GM19452 (cell line): ENCODE measurements at regions not wholly inside any gene's neighbourhood (a gene's known extent, or its start where the extent isn't known, plus 50 kb on each side); places are given as distances from the start of the nearest gene placed in this dataset.
"Not testable (repeated sequence)": the region's sequence is repeated elsewhere in the genome, so short reads cannot be mapped to it uniquely, and the experiment has no call there.

Experiments
- ATAC-seq: cut with Tn5 transposase; IDR thresholded peaks from one replicate; pipeline ENCODE4 v1.9.1; 2021; ENCODE audit not compliant: unreplicated experiment

- no peak for ATAC-seq
These were observed 232.8 kb downstream of the TRIML1 start for GRCh38 chr4:188372058-188372457.

DNA sequence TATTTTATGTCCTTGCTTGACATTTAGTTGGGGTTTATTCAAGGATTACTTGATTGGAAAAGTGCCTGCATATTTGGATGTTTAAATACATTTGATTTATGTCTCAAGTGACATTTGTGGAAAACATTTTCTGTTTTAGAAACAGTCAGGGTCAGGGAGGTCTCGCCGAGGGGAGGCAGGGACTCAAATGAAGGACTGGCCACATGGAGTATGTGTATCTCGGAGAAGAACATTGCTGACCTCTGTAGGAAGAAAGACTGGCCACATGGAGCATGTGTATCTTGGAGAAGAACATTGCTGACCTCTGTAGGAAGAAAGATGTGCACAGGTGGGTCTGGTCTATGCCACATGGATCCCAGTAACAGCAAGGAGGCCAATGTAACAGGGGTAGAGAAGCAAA is 233.6 kb downstream of the TRIML1 start:
- no peak for ATAC-seq

DNA sequence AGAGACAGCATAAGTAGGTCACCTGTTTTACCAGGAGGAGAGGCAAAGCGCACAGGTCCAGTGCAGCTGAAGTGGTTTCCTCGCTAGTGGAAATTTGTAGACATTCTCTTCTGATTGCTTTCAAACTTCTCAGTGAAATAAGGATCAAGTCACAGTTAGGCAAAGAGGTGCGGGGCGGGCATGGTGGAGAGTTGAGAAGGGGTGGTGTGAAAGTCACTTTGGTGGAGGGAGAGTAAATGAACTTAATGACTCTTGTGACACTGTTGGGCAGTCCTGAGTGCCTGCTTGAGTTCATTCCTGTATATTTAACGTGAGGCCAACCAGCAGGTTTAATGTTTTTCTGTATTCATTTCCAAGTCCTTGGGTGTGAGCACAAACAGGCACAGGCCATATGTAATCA is 235.6 kb downstream of the TRIML1 start:
- no peak for ATAC-seq

DNA sequence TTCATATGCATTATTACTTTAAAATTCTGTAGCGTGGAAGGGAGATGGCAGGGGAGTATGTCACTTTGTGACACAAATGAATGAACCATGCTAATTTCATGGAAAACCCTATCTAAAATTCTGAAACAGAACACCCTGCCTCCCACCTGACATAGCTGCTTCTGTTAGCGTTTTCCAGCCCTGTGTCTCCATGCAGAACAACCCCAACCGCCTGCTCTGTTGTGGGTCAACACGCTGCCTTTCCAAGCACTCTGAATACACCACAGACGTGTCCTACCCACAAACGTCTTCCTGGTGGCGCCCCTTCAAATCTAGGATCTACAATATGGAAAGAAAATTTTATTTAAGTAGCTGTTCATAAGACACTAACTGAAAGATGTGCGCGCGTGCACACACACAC is 238.6 kb downstream of the TRIML1 start:
- no peak for ATAC-seq

- no peak for ATAC-seq
These were observed 243.9 kb downstream of the TRIML1 start for GRCh38 chr4:188383180-188383579.

DNA sequence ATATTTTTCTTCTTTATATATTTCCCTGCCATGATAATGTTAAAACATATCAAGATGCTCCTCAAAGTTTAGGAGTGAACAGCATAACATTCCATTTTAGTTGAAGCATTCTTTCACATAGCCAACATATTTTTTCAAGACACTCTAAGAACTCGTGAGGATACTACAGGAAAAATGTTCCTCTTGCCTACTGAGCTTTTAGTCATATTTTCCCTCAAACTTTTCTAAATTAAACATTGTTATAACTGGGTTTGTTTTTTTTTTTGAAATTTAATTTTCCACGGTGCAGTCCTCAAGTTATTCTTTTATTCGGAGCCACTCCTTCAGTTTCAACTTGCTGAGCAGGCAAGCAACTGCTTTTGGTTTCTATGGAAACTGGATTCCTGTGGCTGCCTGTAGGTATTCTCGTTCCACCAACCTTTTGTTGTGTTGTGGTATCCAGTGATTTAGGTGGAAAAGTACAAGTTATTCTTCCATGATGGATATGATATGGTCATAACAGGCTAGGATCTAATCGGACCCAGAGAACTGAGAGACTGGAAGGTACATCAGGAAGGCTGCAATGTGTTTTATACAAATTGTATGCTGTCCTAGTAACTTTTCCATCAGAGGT is 248.0 kb downstream of the TRIML1 start:
- ATAC-seq, result no peak

DNA sequence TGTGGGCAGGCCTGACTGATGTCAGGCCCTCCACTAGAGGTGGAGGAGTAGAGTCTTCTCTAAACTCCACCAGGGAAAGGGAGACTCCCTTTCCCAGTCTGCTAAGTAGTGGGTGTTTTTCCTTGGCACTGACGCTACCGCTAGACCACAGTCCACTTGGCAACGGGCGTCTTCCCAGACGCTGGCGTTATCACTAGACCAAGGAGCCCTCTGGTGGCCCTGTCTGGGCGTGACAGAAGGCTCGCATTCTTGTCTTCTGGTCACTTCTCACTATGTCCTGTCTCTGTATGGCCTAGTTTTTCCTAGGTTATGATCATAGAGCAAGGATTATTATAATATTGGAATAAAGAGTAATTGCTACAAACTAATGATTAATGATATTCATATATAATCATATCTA is 252.1 kb downstream of the TRIML1 start:
- ATAC-seq, result not testable (repeated sequence)

GRCh38 chr4:188396037-188396436 is 256.8 kb downstream of the TRIML1 start:
- ATAC-seq, result no peak

GRCh38 chr4:188399834-188400233 is 260.6 kb downstream of the TRIML1 start:
- no peak for ATAC-seq

DNA sequence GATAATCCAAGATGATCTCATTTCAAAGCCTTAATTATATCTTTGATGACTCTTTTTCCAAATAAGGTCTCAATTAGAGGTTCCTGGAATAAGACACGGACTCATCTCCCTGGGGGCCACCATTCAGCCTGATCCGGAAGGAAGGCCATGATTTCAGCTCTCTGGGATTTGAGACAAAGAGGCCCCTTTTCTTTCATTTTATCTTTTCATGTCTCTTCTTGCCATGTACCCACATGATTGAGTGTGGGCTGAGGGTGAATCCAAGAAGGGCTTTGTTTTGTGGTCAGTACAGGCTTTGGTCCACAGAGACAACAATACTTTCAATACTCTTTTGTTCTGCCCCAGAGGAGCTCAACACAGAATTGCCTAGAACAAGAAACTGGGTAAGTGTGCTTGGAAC is 261.2 kb downstream of the TRIML1 start:
- no peak for ATAC-seq

- ATAC-seq, result no peak
These were observed 264.0 kb downstream of the TRIML1 start for GRCh38 chr4:188403272-188403671.

DNA sequence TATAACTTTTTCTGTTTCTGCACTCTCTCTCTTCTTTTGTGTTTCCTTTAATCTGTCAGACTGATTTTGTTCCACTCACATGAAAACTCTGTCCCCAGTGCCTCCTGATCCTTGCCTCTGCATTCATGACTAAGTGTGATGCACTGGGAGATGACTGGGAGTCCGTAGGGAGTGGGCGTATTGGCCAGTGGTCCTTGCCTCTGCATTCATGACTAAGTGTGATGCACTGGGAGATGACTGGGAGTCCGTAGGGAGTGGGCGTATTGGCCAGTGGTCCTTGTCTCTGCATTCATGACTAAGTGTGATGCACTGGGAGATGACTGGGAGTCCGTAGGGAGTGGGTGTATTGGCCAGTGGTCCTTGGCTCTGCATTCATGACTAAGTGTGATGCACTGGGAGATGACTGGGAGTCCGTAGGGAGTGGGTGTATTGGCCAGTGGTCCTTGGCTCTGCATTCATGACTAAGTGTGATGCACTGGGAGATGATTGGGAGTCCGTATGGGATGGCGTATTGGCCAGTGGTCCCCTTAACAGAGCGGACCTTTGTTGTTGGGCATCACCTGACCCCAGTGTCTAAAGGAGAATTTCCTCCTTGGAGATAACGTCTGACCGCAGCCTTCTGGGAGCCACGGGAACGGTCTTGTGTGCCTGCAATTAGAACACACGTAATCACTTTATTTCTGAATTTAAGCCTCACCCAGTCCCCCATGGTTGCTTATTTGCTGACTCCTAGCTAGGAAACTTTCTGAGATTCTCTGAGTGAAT is 266.0 kb downstream of the TRIML1 start:
- not testable (repeated sequence) for ATAC-seq

DNA sequence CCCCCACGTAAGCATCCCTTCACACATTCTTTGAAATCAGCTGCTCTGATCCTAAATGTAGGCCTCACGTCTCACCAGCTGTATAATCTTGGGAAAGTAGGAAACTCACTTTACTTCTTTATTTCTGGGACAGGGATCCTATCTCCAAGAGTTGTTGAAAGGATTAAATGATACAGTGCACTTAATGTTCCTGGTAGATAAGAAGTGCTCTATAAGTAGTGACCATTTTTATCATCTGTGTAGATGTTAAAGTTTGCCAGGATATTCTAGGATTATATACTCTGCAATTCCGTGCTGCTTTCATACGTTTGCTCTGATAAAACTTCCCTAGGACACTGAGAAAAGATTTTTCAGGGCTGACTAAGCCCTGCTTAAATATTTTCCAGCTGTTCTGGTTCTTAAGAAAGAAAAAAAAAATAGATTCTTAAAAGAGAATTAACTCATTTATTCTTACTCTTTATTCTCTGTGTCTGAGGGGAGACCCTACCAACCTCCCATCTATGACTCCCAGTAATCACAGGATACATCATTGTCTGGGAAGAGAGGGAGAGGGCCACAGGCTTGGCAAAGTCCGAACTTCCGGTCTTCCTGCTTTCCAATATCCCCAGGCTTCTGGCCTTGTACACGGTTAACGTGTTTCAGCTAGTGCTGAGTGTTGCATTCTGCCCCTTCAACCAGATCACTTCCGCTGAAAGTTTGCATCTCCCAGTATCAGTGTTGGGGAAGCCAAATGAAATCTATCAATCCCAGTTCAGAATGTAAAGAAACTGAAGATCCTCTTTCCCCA is 269.2 kb downstream of the TRIML1 start:
- ATAC-seq, result no peak

DNA sequence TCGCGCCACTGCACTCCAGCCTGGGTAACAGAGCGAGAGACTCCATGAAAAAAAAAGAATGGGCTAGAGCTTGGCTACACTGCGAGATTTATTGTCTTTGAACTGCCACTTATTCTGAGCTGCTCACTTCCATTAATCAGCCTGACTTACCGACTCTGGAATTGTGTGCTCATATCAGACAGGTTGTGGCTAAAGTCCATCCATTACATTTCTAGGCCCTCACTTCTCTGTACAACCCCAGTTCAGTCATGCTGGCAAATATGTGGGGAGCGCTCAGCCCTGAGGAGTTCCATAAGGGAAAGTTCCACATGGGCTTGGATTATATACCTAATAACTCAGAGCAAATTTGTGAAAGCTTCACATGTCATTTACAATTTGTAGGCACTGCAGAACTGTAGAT is 270.6 kb downstream of the TRIML1 start:
- ATAC-seq, result no peak

- ATAC-seq, result no peak
These were observed 272.6 kb downstream of the TRIML1 start for GRCh38 chr4:188411805-188412204.

- ATAC-seq, result no peak
These were observed 273.3 kb downstream of the TRIML1 start for GRCh38 chr4:188412499-188412898.

DNA sequence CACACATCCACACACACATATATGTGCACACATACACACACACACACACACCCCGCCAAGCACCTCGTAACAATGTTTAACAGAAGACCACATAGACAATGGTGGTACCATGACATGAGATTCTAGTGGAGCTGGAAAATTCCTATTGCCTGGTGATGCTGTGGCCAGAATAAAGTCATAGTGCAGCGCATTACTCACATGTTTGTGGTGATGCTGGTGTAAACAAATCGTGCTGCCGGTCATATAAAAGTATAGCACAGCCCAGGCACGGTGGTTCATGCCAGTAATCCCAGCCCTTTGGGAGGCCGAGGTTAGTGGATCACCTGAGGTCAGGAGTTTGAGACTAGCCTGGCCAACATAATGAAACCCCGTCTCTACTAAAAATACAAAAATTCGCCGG is 275.2 kb downstream of the TRIML1 start:
- no peak for ATAC-seq

GRCh38 chr4:188417181-188417580 is 277.9 kb downstream of the TRIML1 start:
- no peak for ATAC-seq

DNA sequence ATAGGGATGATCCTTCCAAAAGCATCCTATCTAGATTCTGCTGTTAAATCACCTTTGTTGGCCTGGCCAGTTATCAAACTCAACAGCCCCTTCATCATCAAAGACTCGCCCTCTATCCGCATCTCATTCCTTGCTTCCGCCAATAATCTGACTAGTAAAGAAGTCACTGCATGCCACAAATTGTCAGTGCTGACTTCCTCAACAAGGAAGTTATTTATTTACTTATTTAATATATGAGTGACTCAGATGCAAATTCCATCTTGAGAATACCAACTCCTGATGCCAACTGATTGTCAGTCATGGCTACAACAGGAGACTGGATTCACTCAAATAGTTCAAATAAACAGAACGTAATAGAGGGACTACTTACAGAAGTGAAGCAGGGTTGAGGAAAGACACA is 283.8 kb downstream of the TRIML1 start:
- ATAC-seq, result no peak

DNA sequence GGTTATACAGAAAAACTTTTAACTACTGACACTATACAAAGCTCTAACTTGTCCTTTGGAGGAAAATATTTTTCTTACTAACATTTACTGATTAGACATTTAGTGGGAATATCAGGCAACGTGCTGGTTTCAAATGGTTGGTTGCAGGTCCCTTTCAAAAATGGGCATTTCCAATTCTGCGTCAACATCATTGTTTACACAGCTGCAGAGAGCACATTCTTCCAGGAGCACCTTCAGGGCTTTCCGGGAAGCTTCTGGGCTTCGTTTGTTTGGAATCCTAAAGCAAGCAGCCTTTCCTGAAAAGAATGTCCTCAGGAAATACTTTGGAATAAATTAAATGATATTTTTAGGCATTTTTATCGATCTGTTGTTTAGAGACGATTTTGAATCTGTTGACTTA is 289.7 kb downstream of the TRIML1 start:
- no peak for ATAC-seq

DNA sequence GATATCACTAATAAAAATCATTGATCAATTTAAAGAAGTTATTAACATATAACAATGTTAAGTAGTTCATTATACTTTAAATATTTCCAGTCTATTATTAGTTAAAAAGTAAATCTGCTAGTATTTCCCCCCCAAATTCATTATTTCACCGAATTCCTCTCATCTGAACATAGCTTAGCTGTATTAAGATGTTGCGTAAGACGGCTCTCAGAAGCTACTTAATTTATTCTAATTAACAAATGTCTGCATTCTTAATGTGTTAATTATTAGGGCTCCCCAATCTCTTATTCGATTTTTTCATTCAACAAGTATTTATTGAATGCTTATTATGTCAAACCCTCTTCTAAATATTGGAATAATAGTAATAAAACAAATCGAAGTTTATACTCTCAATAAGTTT is 290.7 kb downstream of the TRIML1 start:
- ATAC-seq, result no peak

DNA sequence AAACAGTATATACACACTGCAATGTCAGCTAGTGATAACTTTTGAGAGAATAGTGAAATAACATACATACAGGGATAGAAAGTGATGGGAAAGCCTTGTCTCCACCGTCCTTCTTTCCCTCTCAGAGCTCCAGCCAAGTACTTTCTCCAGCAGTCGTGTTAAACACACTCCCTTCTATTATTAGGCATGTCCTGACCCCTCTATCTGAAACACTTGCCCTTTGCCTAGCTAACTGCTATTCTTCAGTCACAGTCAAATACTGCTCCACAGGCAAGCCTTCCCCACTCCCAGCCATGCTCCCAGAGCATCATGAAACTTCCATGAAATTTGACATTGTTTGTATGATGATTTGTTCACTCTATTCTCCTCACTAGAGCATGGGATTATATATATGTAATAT is 291.1 kb downstream of the TRIML1 start:
- no peak for ATAC-seq
